NCI-H2081 treated with DMSO at 0.1 percent for 48 hours (cell line): ENCODE measurements at regions not wholly inside any gene's neighbourhood (a gene's known extent, or its start where the extent isn't known, plus 50 kb on each side); places are given as distances from the start of the nearest gene placed in this dataset.

Experiments used
- DNase-seq: peaks from one replicate; lab custom pipeline; 2025; lab: John Stamatoyannopoulos, UW

GRCh38 chr4:153076861-153077260, 127.4 kb upstream of the TRIM2 start:
- no peak for DNase-seq

GRCh38 chr4:153079857-153080391, 124.3 kb upstream of the TRIM2 start:
- DNase-seq: no peak

GRCh38 chr4:153081006-153081580, 123.2 kb upstream of the TRIM2 start:
- no peak for DNase-seq

GRCh38 chr4:153081693-153082092, 122.5 kb upstream of the TRIM2 start:
- DNase-seq: no peak

- DNase-seq: no peak
These were observed 121.6 kb upstream of the TRIM2 start for GRCh38 chr4:153082322-153083301.

GRCh38 chr4:153083447-153083947, 120.7 kb upstream of the TRIM2 start:
- DNase-seq: peak; percentile 40

GRCh38 chr4:153084224-153084979, 119.8 kb upstream of the TRIM2 start:
- DNase-seq: no peak

- no peak for DNase-seq
These were observed 119.1 kb upstream of the TRIM2 start for GRCh38 chr4:153084980-153085630.

- DNase-seq: no peak
These were observed 116.5 kb upstream of the TRIM2 start for GRCh38 chr4:153087671-153088194.

- no peak for DNase-seq
These were observed 114.5 kb upstream of the TRIM2 start for GRCh38 chr4:153089742-153090141.

GRCh38 chr4:153090181-153090580, 114.1 kb upstream of the TRIM2 start:
- DNase-seq: no peak

GRCh38 chr4:153090670-153091385, 113.4 kb upstream of the TRIM2 start:
- DNase-seq: no peak

GRCh38 chr4:153093396-153093795, 110.8 kb upstream of the TRIM2 start:
- DNase-seq: no peak

- DNase-seq: no peak
These were observed 110.4 kb upstream of the TRIM2 start for GRCh38 chr4:153093802-153094201.

- DNase-seq: no peak
These were observed 109.8 kb upstream of the TRIM2 start for GRCh38 chr4:153094435-153094834.

GRCh38 chr4:153095448-153096204, 108.6 kb upstream of the TRIM2 start:
- DNase-seq: no peak

GRCh38 chr4:153096344-153096743, 107.9 kb upstream of the TRIM2 start:
- no peak for DNase-seq

- no peak for DNase-seq
These were observed 105.8 kb upstream of the TRIM2 start for GRCh38 chr4:153098427-153098826.

- no peak for DNase-seq
These were observed 104.7 kb upstream of the TRIM2 start for GRCh38 chr4:153099391-153100140.
